A549 (cell line): ENCODE measurements at regions not wholly inside any gene's neighbourhood (a gene's known extent, or its start where the extent isn't known, plus 50 kb on each side); places are given as distances from the start of the nearest gene placed in this dataset.

ENCODE experiments used
- ATAC-seq, 2 experiments: fragments of 200-7000 bp in 1 of 2; fragments of >200 bp in 1 of 2; cut with Nextera tagmentation in 1 of 2; cut with Tn5 transposase in 1 of 2; 3 replicates each; pipeline versions ENCODE4 v1.8.0 to v1.9.1; 2018 to 2020; ENCODE audit warnings: mild to moderate bottlenecking in 1 of 2, moderate library complexity in 1 of 2
- CTCF ChIA-PET: fragments of 300-600 bp; sonication (Branson Sonifier 250); formaldehyde crosslinking; extraction: SDS; loops from one replicate; lab custom pipeline; 2021; ENCODE audit warnings: antibody characterized with exemption, inconsistent platforms; lab: Yijun Ruan, JAX
- POLR2A ChIA-PET: fragments of 350-600 bp; formaldehyde crosslinking; extraction: SDS; loops from one replicate; lab custom pipeline; 2021; ENCODE audit warnings: antibody characterized with exemption, inconsistent platforms; lab: Yijun Ruan, JAX
- DNase-seq, 2 experiments: peaks; one replicate each; pipeline versions ENCODE4 v3.0.0 to v3.0.0-alpha.2; 2011 to 2016; ENCODE audit warnings: low read depth in 1 of 2, low spot score in 1 of 2
- FAIRE-seq: peaks from 2 replicates; lab custom pipeline; 2011; peaks lifted over from hg19 to GRCh38; lab: Jason Lieb, UNC
- H3K27ac ChIP-seq, 2 experiments: fragments of >200 bp; sonication (Bioruptor Twin); formaldehyde crosslinking; 3 replicates each; pipeline ENCODE4 v1.5.1; 2016 to 2017
- H3K4me1 ChIP-seq: fragments of >200 bp; sonication (Bioruptor Twin); formaldehyde crosslinking; 3 replicates; pipeline ENCODE4 v1.6.1; 2016
- H3K4me2 ChIP-seq: fragments of >200 bp; sonication (Bioruptor Twin); formaldehyde crosslinking; 3 replicates; pipeline ENCODE4 v1.6.1; 2016
- H3K4me3 ChIP-seq: fragments of >200 bp; sonication (Bioruptor Twin); formaldehyde crosslinking; 3 replicates; pipeline ENCODE4 v1.5.1; 2016
- H3K9me3 ChIP-seq: fragments of >200 bp; sonication (Bioruptor Twin); formaldehyde crosslinking; 3 replicates; pipeline ENCODE4 v1.6.1; 2016
- CHD2 ChIP-seq: fragments of 150-350 bp; IDR thresholded peaks from 2 replicates; pipeline ENCODE4 v1.6.1; 2014; ENCODE audit warnings: low read length; ENCODE audit not compliant: partially characterized antibody
- CHD4 ChIP-seq: fragments of 200-600 bp; sonication (generic); IDR thresholded peaks from 2 replicates; pipeline ENCODE4 v1.6.1; 2016; ENCODE audit warnings: antibody characterized with exemption, mild to moderate bottlenecking, borderline replicate concordance
- ESRRA ChIP-seq: fragments of 150-350 bp; IDR thresholded peaks from 2 replicates; pipeline ENCODE4 v1.6.1; 2014; ENCODE audit warnings: mild to moderate bottlenecking, low read length, borderline replicate concordance
- FOSB ChIP-seq: fragments of 250-450 bp; sonication (Bioruptor Pico); IDR thresholded peaks from 2 replicates; pipeline ENCODE4 v1.5.0; 2020; ENCODE audit warnings: mild to moderate bottlenecking, moderate library complexity
- FOSL2 ChIP-seq, 2 experiments: fragments of 450-650 bp in 1 of 2; fragments of >200 bp in 1 of 2; sonication (Bioruptor Twin) in 1 of 2; formaldehyde crosslinking; IDR thresholded peaks; 2 replicates each; pipeline versions ENCODE4 v1.5.0 to v1.6.1; 2016 to 2020; ENCODE audit warnings: mild to moderate bottlenecking in 1 of 2, moderate library complexity in 1 of 2
- HDAC2 ChIP-seq: fragments of 200-600 bp; sonication (generic); IDR thresholded peaks from 2 replicates; pipeline ENCODE4 v1.6.1; 2016
- HMGXB4 ChIP-seq: fragments of 250-450 bp; sonication (Bioruptor Pico); IDR thresholded peaks from 2 replicates; pipeline ENCODE4 v1.5.0; 2021; ENCODE audit warnings: mild to moderate bottlenecking, moderate library complexity, borderline replicate concordance
- HOXB5 ChIP-seq: fragments of 250-450 bp; sonication (Bioruptor Pico); IDR thresholded peaks from 2 replicates; pipeline ENCODE4 v1.5.0; 2020; ENCODE audit warnings: mild to moderate bottlenecking, moderate library complexity
- JUNB ChIP-seq: fragments of >200 bp; sonication (Bioruptor Twin); formaldehyde crosslinking; IDR thresholded peaks from 2 replicates; pipeline ENCODE4 v1.6.1; 2016
- KDM1A ChIP-seq: fragments of 200-600 bp; sonication (generic); IDR thresholded peaks from 2 replicates; pipeline ENCODE4 v1.6.1; 2016; ENCODE audit warnings: low read depth, mild to moderate bottlenecking
- MAX ChIP-seq: IDR thresholded peaks from 2 replicates; pipeline ENCODE4 v1.6.1; 2012
- NPAS2 ChIP-seq: fragments of 250-450 bp; sonication (Bioruptor Pico); IDR thresholded peaks from 2 replicates; pipeline ENCODE4 v1.8.0; 2022; ENCODE audit warnings: mild to moderate bottlenecking, moderate library complexity, borderline replicate concordance
- NR3C1 ChIP-seq: fragments of >200 bp; sonication (Bioruptor Twin); formaldehyde crosslinking; IDR thresholded peaks from 3 replicates; pipeline ENCODE4 v1.6.1; 2017
- POLR2AphosphoS2 ChIP-seq: conservative IDR thresholded peaks from 2 replicates; pipeline ENCODE4 v1.6.1; 2012; ENCODE audit warnings: low read length, improper control_type of control experiment, inconsistent platforms
- RAD21 ChIP-seq, 2 experiments: fragments of >200 bp in 1 of 2; sonication (Bioruptor Twin) in 1 of 2; formaldehyde crosslinking in 1 of 2; IDR thresholded peaks in 1 of 2; conservative IDR thresholded peaks in 1 of 2; 2 replicates in 1 of 2; 3 replicates in 1 of 2; pipeline ENCODE4 v1.6.1; 2012 to 2018; ENCODE audit warnings: inconsistent platforms in 1 of 2
- RCOR1 ChIP-seq: fragments of 150-350 bp; IDR thresholded peaks from 2 replicates; pipeline ENCODE4 v1.6.1; 2014; ENCODE audit warnings: antibody characterized with exemption, low read length, low read depth
- RFX5 ChIP-seq: fragments of 450-650 bp; IDR thresholded peaks from 2 replicates; pipeline ENCODE4 v1.7.1; 2014; ENCODE audit warnings: antibody characterized with exemption, mild to moderate bottlenecking, moderate library complexity
- RNF2 ChIP-seq: fragments of 200-600 bp; sonication (generic); IDR thresholded peaks from 2 replicates; pipeline ENCODE4 v1.6.1; 2016; ENCODE audit warnings: low read depth, mild to moderate bottlenecking, antibody characterized with exemption, moderate library complexity, borderline replicate concordance
- ZC3H11A ChIP-seq: fragments of 450-650 bp; IDR thresholded peaks from 2 replicates; pipeline ENCODE4 v1.6.1; 2014; ENCODE audit warnings: antibody characterized with exemption, mild to moderate bottlenecking
- ZNF302 ChIP-seq: fragments of 250-450 bp; sonication (Bioruptor Pico); IDR thresholded peaks from 2 replicates; pipeline ENCODE4 v1.9.0; 2021; ENCODE audit warnings: inconsistent platforms, mild to moderate bottlenecking, moderate library complexity
- WGBS: methylation state at CpG from one replicate; pipeline ENCODE4 v1.1.6; 2017; ENCODE audit errors: missing lambda C conversion rate; 5-methylcytosine and 5-hydroxymethylcytosine counted together
- TF ChIP-seq, protein P1 (sequence below): IDR thresholded peaks from 2 replicates; pipeline ENCODE4 v1.6.1; 2012
- TF ChIP-seq, protein P2 (sequence below): fragments of 200-600 bp; sonication (generic); IDR thresholded peaks from 2 replicates; pipeline ENCODE4 v1.6.1; 2016; ENCODE audit warnings: antibody characterized with exemption, mild to moderate bottlenecking, moderate library complexity
- TF ChIP-seq, protein P3 (sequence below): fragments of 250-450 bp; sonication (Bioruptor Pico); IDR thresholded peaks from 2 replicates; pipeline ENCODE4 v1.5.0; 2020; ENCODE audit warnings: low read depth, mild to moderate bottlenecking, moderate library complexity

- CTCF ChIA-PET, result interaction anchor here (0.7 to 1.6 kb wide), 3 partner anchors 36 to 1146 kb away, joined by 4 to 8 read pairs (median 4); no protein-coding TSS in a partner anchor
These were observed 160.1 kb downstream of the FAM124B start for GRCh38 chr2:224241812-224242211.

GRCh38 chr2:224241001-224241400 is 160.9 kb downstream of the FAM124B start:
- FAIRE-seq, result no peak
- H3K4me2 ChIP-seq, result no peak overlapping the region

More at GRCh38 chr2:224241812-224242211, 160.1 kb downstream of the FAM124B start:
- 64% methylated on average over 3 of the region's 3 CpGs for WGBS
- Histone ChIP-seq H3K4me3 (no peak overlapping the region), H3K4me2 (no peak overlapping the region), H3K9me3 (no peaks in the 10 kb centered on the region), H3K4me1 (no peaks in the 10 kb centered on the region), H3K27ac (no peak overlapping the region)
- FAIRE-seq (no peak), ATAC-seq (no peak), DNase-seq (no peak)
- no peak for TF ChIP-seq HOXB5
- no peak for TF ChIP-seq RNF2
- no peak for TF ChIP-seq FOSL2 (IDR thresholded peaks at IDR 0.05)
- TF ChIP-seq FOSL2 (CRISPR knock-in tag; IDR thresholded peaks at IDR 0.05), result no peak
- POLR2A ChIA-PET, result no interaction called here

DNA sequence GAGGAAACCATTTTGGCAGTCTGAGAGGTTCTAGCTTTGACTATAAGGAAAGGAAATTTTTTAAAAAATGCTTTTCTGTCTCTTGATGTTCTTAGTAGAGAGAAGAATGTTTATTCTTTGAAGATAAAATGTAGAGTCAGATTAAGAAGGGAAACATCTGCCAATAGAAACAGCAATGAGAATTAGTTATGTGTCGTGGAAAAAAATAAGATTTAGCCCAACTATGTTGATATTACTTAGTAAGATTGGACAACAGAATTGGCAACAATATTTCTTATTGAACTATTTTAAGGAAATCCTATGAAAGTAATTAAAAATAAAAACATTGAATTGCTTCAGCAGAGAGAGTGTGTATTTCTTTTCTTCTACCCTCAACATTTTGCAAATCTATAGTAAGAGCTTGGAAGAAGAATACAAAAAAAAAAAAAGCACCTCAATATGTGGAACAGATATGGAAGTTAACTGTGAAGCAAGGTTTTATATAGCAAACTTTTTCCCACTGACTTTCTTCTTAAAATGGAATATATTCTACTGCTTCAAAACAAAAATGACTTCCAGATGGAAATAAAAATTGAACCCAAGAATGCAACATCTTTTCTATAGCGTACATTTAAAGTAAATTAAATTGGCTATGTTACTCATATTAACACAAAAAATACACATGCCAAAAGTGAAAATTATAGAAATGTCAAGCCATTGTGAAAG is 177.9 kb downstream of the FAM124B start:
- peaks cover 30% of the 10 kb centered on the region for H3K4me1 ChIP-seq
- H3K4me2 ChIP-seq, result no peak overlapping the region
- H3K9me3 ChIP-seq, result peaks cover 8% of the 10 kb centered on the region; the same call in 1 of the 3 replicates
- WGBS, result 92% methylated on average over 2 of the region's 2 CpGs
- H3K27ac ChIP-seq, result no peak overlapping the region
- DNase-seq, result no peak
- H3K4me3 ChIP-seq, result no peak overlapping the region
- ChIA-PET POLR2A (no interaction called here), CTCF (no interaction called here)
- FAIRE-seq, result no peak
- ATAC-seq, result no peak
- no peak for TF ChIP-seq ZC3H11A
- TF ChIP-seq RCOR1, result no peak
- no peak for TF ChIP-seq JUNB
- no peak for TF ChIP-seq FOSB (CRISPR knock-in tag)
- TF ChIP-seq ESRRA, result no peak
- TF ChIP-seq, protein P1, sequence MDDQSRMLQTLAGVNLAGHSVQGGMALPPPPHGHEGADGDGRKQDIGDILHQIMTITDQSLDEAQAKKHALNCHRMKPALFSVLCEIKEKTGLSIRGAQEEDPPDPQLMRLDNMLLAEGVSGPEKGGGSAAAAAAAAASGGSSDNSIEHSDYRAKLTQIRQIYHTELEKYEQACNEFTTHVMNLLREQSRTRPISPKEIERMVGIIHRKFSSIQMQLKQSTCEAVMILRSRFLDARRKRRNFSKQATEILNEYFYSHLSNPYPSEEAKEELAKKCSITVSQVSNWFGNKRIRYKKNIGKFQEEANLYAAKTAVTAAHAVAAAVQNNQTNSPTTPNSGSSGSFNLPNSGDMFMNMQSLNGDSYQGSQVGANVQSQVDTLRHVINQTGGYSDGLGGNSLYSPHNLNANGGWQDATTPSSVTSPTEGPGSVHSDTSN, result no peak
- TF ChIP-seq KDM1A, result no peak
- no peak for TF ChIP-seq HDAC2
- no peak for TF ChIP-seq CHD4
- no peak for TF ChIP-seq RFX5
- no peak for TF ChIP-seq POLR2AphosphoS2
- TF ChIP-seq, protein P2, sequence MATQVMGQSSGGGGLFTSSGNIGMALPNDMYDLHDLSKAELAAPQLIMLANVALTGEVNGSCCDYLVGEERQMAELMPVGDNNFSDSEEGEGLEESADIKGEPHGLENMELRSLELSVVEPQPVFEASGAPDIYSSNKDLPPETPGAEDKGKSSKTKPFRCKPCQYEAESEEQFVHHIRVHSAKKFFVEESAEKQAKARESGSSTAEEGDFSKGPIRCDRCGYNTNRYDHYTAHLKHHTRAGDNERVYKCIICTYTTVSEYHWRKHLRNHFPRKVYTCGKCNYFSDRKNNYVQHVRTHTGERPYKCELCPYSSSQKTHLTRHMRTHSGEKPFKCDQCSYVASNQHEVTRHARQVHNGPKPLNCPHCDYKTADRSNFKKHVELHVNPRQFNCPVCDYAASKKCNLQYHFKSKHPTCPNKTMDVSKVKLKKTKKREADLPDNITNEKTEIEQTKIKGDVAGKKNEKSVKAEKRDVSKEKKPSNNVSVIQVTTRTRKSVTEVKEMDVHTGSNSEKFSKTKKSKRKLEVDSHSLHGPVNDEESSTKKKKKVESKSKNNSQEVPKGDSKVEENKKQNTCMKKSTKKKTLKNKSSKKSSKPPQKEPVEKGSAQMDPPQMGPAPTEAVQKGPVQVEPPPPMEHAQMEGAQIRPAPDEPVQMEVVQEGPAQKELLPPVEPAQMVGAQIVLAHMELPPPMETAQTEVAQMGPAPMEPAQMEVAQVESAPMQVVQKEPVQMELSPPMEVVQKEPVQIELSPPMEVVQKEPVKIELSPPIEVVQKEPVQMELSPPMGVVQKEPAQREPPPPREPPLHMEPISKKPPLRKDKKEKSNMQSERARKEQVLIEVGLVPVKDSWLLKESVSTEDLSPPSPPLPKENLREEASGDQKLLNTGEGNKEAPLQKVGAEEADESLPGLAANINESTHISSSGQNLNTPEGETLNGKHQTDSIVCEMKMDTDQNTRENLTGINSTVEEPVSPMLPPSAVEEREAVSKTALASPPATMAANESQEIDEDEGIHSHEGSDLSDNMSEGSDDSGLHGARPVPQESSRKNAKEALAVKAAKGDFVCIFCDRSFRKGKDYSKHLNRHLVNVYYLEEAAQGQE, result no peak
- TF ChIP-seq, protein P3, sequence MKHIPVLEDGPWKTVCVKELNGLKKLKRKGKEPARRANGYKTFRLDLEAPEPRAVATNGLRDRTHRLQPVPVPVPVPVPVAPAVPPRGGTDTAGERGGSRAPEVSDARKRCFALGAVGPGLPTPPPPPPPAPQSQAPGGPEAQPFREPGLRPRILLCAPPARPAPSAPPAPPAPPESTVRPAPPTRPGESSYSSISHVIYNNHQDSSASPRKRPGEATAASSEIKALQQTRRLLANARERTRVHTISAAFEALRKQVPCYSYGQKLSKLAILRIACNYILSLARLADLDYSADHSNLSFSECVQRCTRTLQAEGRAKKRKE (CRISPR knock-in tag), result no peak
- no peak for TF ChIP-seq NPAS2 (CRISPR knock-in tag)
- TF ChIP-seq NR3C1, result no peak
- no peak for TF ChIP-seq ZNF302 (CRISPR knock-in tag)

More at GRCh38 chr2:224241001-224241400, 160.9 kb downstream of the FAM124B start:
- CTCF ChIA-PET, result interaction anchor here (1.6 kb wide), 1 partner anchor 43 kb away, joined by 8 read pairs; no protein-coding TSS in a partner anchor
- Histone ChIP-seq H3K9me3 (no peaks in the 10 kb centered on the region), H3K4me1 (no peaks in the 10 kb centered on the region), H3K27ac (no peak overlapping the region), H3K4me3 (no peak overlapping the region)
- DNase-seq, result no peak
- ATAC-seq, result no peak
- no peak for TF ChIP-seq CHD2
- no peak for TF ChIP-seq RAD21 (conservative IDR thresholded peaks at IDR 0.05 in 1 of 2, IDR thresholded peaks at IDR 0.05 in 1 of 2)
- no peak for TF ChIP-seq NPAS2 (CRISPR knock-in tag)
- no peak for TF ChIP-seq MAX
- no peak for TF ChIP-seq HMGXB4 (CRISPR knock-in tag)
- POLR2A ChIA-PET, result no interaction called here
- WGBS, result 69% methylated on average over 1 of the region's 1 CpG
